Amygdala (tissue), 56 donors: ENCODE measurements at regions not wholly inside any gene's neighbourhood (a gene's known extent, or its start where the extent isn't known, plus 50 kb on each side); places are given as distances from the start of the nearest gene placed in this dataset.

ENCODE experiments used
- DNase-seq, 56 donors: peaks; one replicate each; lab custom pipeline; 2025; lab: John Stamatoyannopoulos, UW

DNA sequence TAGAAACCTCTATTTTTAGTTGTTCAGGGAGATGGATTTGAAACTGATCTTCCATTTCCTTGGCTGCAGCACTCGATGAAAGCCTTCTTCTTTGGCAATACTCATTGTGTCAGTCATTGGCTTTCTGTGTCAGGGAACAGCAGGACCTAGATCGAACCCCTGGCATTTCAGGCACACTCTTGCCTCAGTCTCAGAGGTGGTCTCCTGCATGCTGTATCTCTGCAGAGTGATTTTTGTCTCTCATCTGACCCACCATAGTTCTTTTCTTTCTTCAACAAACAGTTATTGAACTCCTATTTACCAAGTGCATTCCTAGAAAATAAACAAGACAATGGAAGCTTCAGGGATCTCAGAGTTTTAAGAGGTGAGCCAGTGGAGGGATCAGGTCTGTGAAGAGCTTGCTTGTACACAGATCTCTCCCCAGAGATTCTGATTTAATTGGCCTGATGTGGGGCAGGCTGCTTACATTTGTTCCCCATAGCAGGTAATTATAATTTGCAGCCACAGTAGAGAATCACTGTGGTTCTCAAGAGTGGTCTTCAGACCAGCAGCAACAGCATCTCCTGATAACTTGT, 473.1 kb upstream of the TCF4 start:
- no peak for DNase-seq

DNA sequence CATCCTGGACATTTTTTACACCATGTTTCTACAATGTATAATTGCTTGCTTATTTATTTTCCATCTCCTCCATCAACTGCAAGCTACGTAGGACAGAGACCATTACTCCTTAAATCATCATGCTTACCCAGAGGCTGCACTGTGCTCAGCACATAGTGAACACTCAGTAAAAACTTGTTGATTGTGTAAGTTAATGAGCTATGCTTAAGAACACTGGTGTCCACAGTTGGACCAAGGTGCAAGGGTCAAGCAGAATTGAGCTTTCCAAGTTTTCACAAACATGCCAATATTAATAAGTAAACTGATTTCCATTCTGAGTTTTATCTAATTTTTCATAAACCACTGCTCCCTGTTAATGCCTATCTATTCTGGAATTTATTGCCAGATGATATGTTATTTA, 464.2 kb upstream of the TCF4 start:
- DNase-seq, result no peak

DNA sequence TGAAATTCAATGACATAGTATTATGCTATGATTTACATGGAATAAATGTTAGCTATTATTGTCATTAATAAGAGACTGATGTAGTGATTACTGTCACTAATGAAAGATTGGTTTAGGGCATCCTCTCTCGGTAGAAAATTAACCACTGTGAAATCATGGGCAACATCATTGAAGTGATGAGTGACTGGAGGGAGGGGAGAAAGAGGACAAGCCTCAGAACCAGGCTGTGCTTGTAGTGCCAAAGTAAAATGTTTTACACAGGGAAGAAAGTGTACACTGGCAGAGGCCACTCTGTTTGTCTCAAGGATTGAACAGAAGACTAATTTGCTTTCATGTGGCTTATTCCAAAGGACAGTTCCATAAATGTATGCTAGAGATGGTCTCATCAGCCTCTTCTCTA, 456.2 kb upstream of the TCF4 start:
- DNase-seq, result peak in 5 of 56 donors; percentile 7 to 43 (median 22)

GRCh38 chr18:56043641-56044061, 455.7 kb upstream of the TCF4 start:
- peak in 55 of 56 donors; percentile 18 to 97 (median 83) for DNase-seq

DNA sequence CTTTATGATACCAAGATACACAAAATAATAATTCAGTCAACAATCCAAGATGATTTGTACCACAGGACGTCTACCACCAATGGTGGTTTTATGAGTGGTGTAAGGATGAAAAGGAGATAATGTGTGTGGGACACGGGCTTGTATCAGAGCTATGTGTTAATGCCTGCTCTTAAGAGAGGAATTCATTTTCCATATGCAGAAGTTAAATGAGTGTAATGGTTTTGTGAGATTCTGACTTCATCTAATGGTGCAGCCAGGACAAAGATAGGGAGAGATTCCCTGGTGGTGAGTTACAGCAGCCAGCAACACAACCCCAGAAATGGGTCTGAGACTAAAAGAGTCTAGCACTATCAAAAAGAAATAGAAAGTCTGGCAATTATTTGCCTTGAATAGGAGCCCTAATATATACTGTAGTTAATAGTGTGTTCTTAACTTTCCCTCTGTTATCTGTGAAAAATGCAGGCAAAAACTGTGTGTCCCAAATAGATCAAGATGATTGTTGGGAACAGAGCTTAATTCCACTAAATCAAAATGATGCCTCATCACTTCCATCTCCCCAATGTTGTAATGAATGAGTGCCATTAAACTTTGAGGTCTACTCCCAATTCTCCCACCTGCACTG, 455.0 kb upstream of the TCF4 start:
- DNase-seq, result peak in 1 of 56 donors; percentile 0

GRCh38 chr18:56038171-56039030, 450.4 kb upstream of the TCF4 start:
- no peak for DNase-seq

DNA sequence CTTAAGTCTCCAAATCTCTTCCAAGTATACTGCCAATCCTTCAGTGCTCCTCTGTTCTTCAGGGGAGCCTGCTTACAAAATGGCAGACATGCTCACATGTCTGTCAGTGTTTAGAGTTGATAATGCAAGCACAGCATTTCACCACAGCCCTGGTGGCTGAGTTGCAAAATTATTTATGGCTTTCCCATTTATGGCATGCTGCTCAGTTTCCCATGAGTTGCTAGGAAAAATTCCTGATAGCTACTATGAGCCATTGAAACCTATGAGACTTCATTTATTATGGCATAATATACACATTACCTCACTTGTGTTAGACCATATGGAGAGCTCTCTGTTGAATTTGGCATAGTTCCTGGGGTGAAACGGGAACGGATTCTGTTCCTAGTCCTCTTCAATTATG, 448.7 kb upstream of the TCF4 start:
- no peak for DNase-seq

GRCh38 chr18:56035546-56035945, 447.6 kb upstream of the TCF4 start:
- DNase-seq, result no peak

- no peak for DNase-seq
Measured at GRCh38 chr18:56034949-56035348, 447.0 kb upstream of the TCF4 start.

DNA sequence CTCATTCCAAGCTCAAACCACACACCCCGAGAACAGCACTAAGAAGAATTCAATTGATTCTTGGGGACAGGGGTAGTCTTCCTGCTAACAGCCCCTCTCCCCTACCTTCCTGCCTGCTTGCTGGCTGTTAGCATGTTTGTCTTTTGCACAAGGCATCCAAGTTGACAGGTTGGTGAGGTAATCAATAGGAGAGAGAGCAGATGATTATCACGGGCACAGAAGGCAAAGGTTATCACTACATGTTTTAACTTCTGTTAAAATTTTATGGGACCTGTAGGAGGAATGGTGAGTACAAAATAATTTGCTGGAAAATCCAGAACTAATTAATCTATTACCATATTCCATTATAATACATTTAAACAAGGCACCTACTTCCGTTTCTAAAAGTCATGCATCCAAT, 442.1 kb upstream of the TCF4 start:
- DNase-seq, result no peak

GRCh38 chr18:56028514-56028913, 440.5 kb upstream of the TCF4 start:
- DNase-seq, result no peak

GRCh38 chr18:56026509-56026908, 438.5 kb upstream of the TCF4 start:
- no peak for DNase-seq

- DNase-seq, result no peak
Measured at GRCh38 chr18:56021809-56022195, 433.8 kb upstream of the TCF4 start.

- no peak for DNase-seq
Measured at GRCh38 chr18:56021136-56021808, 433.3 kb upstream of the TCF4 start.

DNA sequence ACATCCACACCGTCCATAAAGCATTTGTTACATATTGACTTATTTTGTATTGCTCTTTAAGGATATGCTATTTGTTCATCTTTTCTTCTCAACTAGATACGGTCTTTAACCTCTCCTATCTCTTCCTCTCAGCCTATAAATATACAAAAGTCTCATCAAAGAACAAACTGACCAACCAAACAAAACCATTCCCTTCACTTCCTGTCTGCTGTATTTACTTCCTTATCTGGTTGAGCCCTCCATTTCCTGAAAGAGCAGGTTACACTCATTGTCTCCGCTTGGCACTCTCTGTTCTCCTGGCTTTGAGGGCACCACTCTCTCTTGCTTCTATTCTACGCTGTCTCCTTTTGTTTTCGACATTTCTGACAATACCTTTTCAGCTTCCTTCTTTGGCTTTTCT, 431.9 kb upstream of the TCF4 start:
- DNase-seq, result no peak

DNA sequence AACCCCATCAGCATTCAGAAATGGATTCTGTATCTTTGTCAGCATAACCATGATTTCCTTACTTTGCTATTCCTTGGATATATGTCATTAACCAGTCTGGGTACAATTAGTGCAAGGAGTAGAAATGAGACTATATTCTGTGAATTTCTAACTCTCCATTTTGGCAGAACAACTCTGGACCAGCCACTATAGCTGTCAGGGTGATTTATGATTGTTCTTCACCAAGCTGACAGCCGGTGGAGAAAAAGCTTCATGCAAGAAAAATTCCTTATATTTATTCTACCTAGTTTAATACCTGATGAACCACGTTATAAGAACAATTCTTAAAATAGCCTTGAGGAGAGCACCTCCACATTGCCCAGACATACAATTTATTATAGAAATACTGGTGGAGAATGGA, 431.2 kb upstream of the TCF4 start:
- DNase-seq, result no peak

- DNase-seq, result no peak
Measured at GRCh38 chr18:56009411-56009810, 421.4 kb upstream of the TCF4 start.

GRCh38 chr18:56003720-56004088, 415.7 kb upstream of the TCF4 start:
- DNase-seq, result peak in 2 of 56 donors; percentile 3 to 12

GRCh38 chr18:56003009-56003719, 415.2 kb upstream of the TCF4 start:
- peak in 16 of 56 donors; percentile 5 to 62 (median 25) for DNase-seq

- no peak for DNase-seq
Measured at GRCh38 chr18:56001576-56001975, 413.6 kb upstream of the TCF4 start.

GRCh38 chr18:56000041-56000440, 412.0 kb upstream of the TCF4 start:
- DNase-seq, result no peak
